Ovary (tissue), 3 donors: ENCODE measurements at regions not wholly inside any gene's neighbourhood (a gene's known extent, or its start where the extent isn't known, plus 50 kb on each side); places are given as distances from the start of the nearest gene placed in this dataset.

Experiments used
- CTCF ChIP-seq, 3 donors: fragments of 450-650 bp in 2 of 3; fragments of 200-600 bp in 1 of 3; IDR thresholded peaks; one replicate each; pipeline versions ENCODE4 v1.5.1 to v1.8.0; 2016 to 2022; ENCODE audit warnings: antibody characterized with exemption in 3 of 3, mild to moderate bottlenecking in 1 of 3
- EP300 ChIP-seq: sonication (generic); formaldehyde crosslinking; IDR thresholded peaks from one replicate; pipeline ENCODE4 v1.6.1; 2017; ENCODE audit warnings: antibody characterized with exemption
- POLR2A ChIP-seq: fragments of 450-650 bp; IDR thresholded peaks from one replicate; pipeline ENCODE4 v1.6.1; 2017; ENCODE audit warnings: antibody characterized with exemption, mild to moderate bottlenecking, moderate library complexity
- donor health status: DM: no; HTN: no; CAD: no.

DNA sequence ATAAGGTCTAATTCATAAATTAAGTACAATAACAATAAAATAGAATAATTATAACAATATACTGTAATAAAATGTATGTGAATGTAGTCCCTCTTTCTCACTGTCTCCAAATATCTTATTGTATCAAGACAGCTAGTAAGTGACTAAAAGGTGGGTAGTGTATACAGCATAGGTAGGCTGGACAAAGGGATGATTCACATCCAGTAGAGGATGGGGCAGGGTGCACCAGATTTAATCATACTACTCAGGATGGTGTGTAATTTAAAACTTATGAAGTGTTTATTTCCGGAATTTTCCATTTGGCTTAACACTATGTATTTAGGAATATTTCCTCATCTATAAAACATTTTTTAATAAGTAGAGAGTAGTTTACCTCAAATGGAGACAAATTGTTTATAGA, 876.1 kb upstream of the CADM2 start:
- TF ChIP-seq CTCF (IDR thresholded peaks at IDR 0.05): no peak
- TF ChIP-seq EP300: no peak
- TF ChIP-seq POLR2A: no peak
